Erythroblast (primary cell): ENCODE measurements at regions not wholly inside any gene's neighbourhood (a gene's known extent, or its start where the extent isn't known, plus 50 kb on each side); places are given as distances from the start of the nearest gene placed in this dataset.

ENCODE experiments used
- GATA1 ChIP-seq: IDR thresholded peaks from 2 replicates; pipeline ENCODE4 v1.6.1; 2011; ENCODE audit warnings: low read depth, mild to moderate bottlenecking, control low read depth, low read length, moderate library complexity
- POLR2A ChIP-seq: IDR thresholded peaks from 2 replicates; pipeline ENCODE4 v1.6.1; 2011; ENCODE audit warnings: mild to moderate bottlenecking, low read length

DNA sequence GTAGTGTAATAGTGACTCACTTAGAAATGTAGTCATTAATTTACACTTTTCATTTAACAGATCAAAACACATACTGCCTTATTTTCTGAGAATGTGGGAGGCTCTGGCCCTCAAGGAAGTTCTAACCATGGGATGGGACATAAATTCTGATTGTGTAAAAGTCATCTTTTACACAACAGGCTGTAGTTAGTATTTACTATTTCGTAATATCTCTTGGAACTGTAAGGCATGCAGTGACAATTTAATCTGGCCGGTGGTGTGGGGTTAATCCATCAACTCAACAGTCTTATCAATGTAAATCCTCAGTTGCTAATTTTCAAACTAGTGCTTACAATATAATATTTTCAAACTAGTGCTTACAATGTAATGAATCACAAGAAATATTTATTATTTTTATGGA lies 1599.2 kb downstream of the EFNB2 start:
- TF ChIP-seq POLR2A, result no peak
- TF ChIP-seq GATA1, result no peak
